Keratinocyte (primary cell): ENCODE measurements at regions not wholly inside any gene's neighbourhood (a gene's known extent, or its start where the extent isn't known, plus 50 kb on each side); places are given as distances from the start of the nearest gene placed in this dataset.

ENCODE experiments used
- DNase-seq: peaks from one replicate; pipeline ENCODE4 v3.0.0-alpha.2; 2011; ENCODE audit warnings: low read depth, missing footprints, low spot score
- FAIRE-seq: peaks from 2 replicates; lab custom pipeline; 2011; peaks lifted over from hg19 to GRCh38; lab: Jason Lieb, UNC
- H2AFZ ChIP-seq: 2 replicates; pipeline ENCODE4 v1.6.0; 2012; ENCODE audit warnings: low read length, control low read depth, inconsistent platforms; ENCODE audit not compliant: control insufficient read depth
- H3K27ac ChIP-seq: 2 replicates; pipeline ENCODE4 v1.5.1; 2011; ENCODE audit warnings: low read length; ENCODE audit not compliant: control insufficient read depth, insufficient read depth
- H3K27me3 ChIP-seq: 3 replicates; pipeline ENCODE4 v1.6.0; 2011; ENCODE audit warnings: low read length; ENCODE audit not compliant: control insufficient read depth, insufficient read depth; ENCODE audit errors: extremely low read depth
- H3K36me3 ChIP-seq, 2 experiments: 2 replicates in 1 of 2; 3 replicates in 1 of 2; pipeline ENCODE4 v1.5.1; 2011; ENCODE audit warnings: low read length in 2 of 2, mild to moderate bottlenecking in 1 of 2; ENCODE audit not compliant: control insufficient read depth in 2 of 2, insufficient read depth in 2 of 2; ENCODE audit errors: extremely low read depth in 1 of 2
- H3K4me1 ChIP-seq: 3 replicates; pipeline ENCODE4 v1.5.1; 2011; ENCODE audit warnings: low read length; ENCODE audit not compliant: control insufficient read depth, insufficient read depth; ENCODE audit errors: extremely low read depth
- H3K4me2 ChIP-seq: 3 replicates; pipeline ENCODE4 v1.6.0; 2011; ENCODE audit warnings: low read depth, low read length; ENCODE audit not compliant: control insufficient read depth, insufficient read depth; ENCODE audit errors: extremely low read depth
- H3K4me3 ChIP-seq, 3 experiments: fragments of 200-600 bp in 1 of 3; sonication (generic) in 1 of 3; 2 replicates in 2 of 3; 3 replicates in 1 of 3; pipeline ENCODE4 v1.5.1; 2011 to 2016; ENCODE audit warnings: low read length in 3 of 3, mild to moderate bottlenecking in 3 of 3, control low read depth in 2 of 3, inconsistent platforms in 1 of 3, low read depth in 1 of 3, mixed read lengths in 1 of 3, mixed run types in 1 of 3, moderate library complexity in 1 of 3; ENCODE audit not compliant: control insufficient read depth in 2 of 3, insufficient read depth in 2 of 3; ENCODE audit errors: extremely low read depth in 1 of 3
- H3K79me2 ChIP-seq: 2 replicates; pipeline ENCODE4 v1.6.0; 2012; ENCODE audit warnings: low read length; ENCODE audit not compliant: control insufficient read depth, insufficient read depth
- H3K9ac ChIP-seq: 3 replicates; pipeline ENCODE4 v1.6.0; 2011; ENCODE audit warnings: low read length; ENCODE audit not compliant: control insufficient read depth, insufficient read depth; ENCODE audit errors: extremely low read depth
- H3K9me1 ChIP-seq: 3 replicates; pipeline ENCODE4 v1.6.0; 2011; ENCODE audit warnings: low read length; ENCODE audit not compliant: control insufficient read depth, insufficient read depth; ENCODE audit errors: extremely low read depth
- H3K9me3 ChIP-seq: 2 replicates; pipeline ENCODE4 v1.5.1; 2012; ENCODE audit warnings: low read depth, low read length; ENCODE audit not compliant: control insufficient read depth
- H4K20me1 ChIP-seq: 3 replicates; pipeline ENCODE4 v1.6.0; 2011; ENCODE audit warnings: low read length; ENCODE audit not compliant: control insufficient read depth, insufficient read depth; ENCODE audit errors: extremely low read depth
- CTCF ChIP-seq, 3 experiments: IDR thresholded peaks in 1 of 3; conservative IDR thresholded peaks in 1 of 3; optimal IDR thresholded peaks in 1 of 3; 2 replicates in 2 of 3; 3 replicates in 1 of 3; pipeline versions ENCODE3 to v1.5.1; 2011; ENCODE audit warnings: low read length in 3 of 3, mild to moderate bottlenecking in 3 of 3, moderate library complexity in 2 of 3, control low read depth in 1 of 3, inconsistent platforms in 1 of 3; ENCODE audit not compliant: insufficient read depth in 2 of 3; ENCODE audit errors: extremely low read depth in 1 of 3
- EZH2 ChIP-seq: IDR thresholded peaks from one replicate; pipeline ENCODE4 v1.6.1; 2012; ENCODE audit warnings: inconsistent platforms, mild to moderate bottlenecking, low read length, moderate library complexity
- dilution Hi-C: fragments of 300-500 bp; cut with MboI; formaldehyde crosslinking; loops from one replicate; pipeline ENCODE4 v1.7.0; 2020; ENCODE audit warnings: low sequenced_read_pairs; ENCODE audit not compliant: extremely low pct_ligation_motif_present

- no peak for TF ChIP-seq EZH2
- no peak for TF ChIP-seq CTCF (optimal IDR thresholded peaks at IDR 0.05 in 1 of 3, IDR thresholded peaks at IDR 0.05 in 1 of 3, conservative IDR thresholded peaks at IDR 0.05 in 1 of 3; ENCODE audit: extremely low read depth in 1 of 3, insufficient read depth in 2 of 3, low read length in 3 of 3)
- no peaks in the 10 kb centered on the region for H3K9me3 ChIP-seq
- no peak for DNase-seq
- no peak overlapping the region for H3K4me2 ChIP-seq
- no peak overlapping the region for H3K4me3 ChIP-seq
- H3K79me2 ChIP-seq, result no peaks in the 10 kb centered on the region
- no peaks in the 10 kb centered on the region for H3K4me1 ChIP-seq
- H3K27me3 ChIP-seq, result no peaks in the 10 kb centered on the region
- H3K9ac ChIP-seq, result no peak overlapping the region
- dilution Hi-C loops, result no loop called here
- no peak for FAIRE-seq
- H3K27ac ChIP-seq, result no peak overlapping the region
- H2AFZ ChIP-seq, result no peak overlapping the region
- no peaks in the 10 kb centered on the region for H3K36me3 ChIP-seq
- H3K9me1 ChIP-seq, result no peaks in the 10 kb centered on the region
- no peaks in the 10 kb centered on the region for H4K20me1 ChIP-seq
Measured at GRCh38 chr9:22389271-22389670, 57.4 kb upstream of the DMRTA1 start.

GRCh38 chr9:22392523-22392922 lies 54.1 kb upstream of the DMRTA1 start:
- FAIRE-seq, result no peak

More at GRCh38 chr9:22392523-22392922, 54.1 kb upstream of the DMRTA1 start:
- no peak overlapping the region for H2AFZ ChIP-seq
- no peaks in the 10 kb centered on the region for H3K9me1 ChIP-seq
- H3K27me3 ChIP-seq, result no peaks in the 10 kb centered on the region
- DNase-seq, result no peak
- H4K20me1 ChIP-seq, result no peaks in the 10 kb centered on the region
- H3K36me3 ChIP-seq, result no peaks in the 10 kb centered on the region
- H3K9me3 ChIP-seq, result no peaks in the 10 kb centered on the region
- H3K4me2 ChIP-seq, result no peak overlapping the region
- H3K9ac ChIP-seq, result no peak overlapping the region
- no peaks in the 10 kb centered on the region for H3K4me1 ChIP-seq
- dilution Hi-C loops, result no loop called here
- no peak overlapping the region for H3K27ac ChIP-seq
- TF ChIP-seq EZH2, result no peak
- no peak for TF ChIP-seq CTCF (optimal IDR thresholded peaks at IDR 0.05 in 1 of 3, IDR thresholded peaks at IDR 0.05 in 1 of 3, conservative IDR thresholded peaks at IDR 0.05 in 1 of 3; ENCODE audit: extremely low read depth in 1 of 3, insufficient read depth in 2 of 3, low read length in 3 of 3)
- no peak overlapping the region for H3K4me3 ChIP-seq
- H3K79me2 ChIP-seq, result no peaks in the 10 kb centered on the region
